IMR-90 (cell line): ENCODE measurements at regions not wholly inside any gene's neighbourhood (a gene's known extent, or its start where the extent isn't known, plus 50 kb on each side); places are given as distances from the start of the nearest gene placed in this dataset.

ENCODE experiments used
- ATAC-seq: fragments of 200-7000 bp; cut with Tn5 transposase; 2 replicates; pipeline ENCODE4 v1.9.1; 2020; ENCODE audit warnings: low read depth, mild to moderate bottlenecking, moderate library complexity
- BruUV-seq: library from RNA; stranded (reverse); fragments of 400-500 nt; replicated peaks from 2 replicates; lab custom pipeline; 2021; lab: Mats Ljungman, UMichigan
- CTCF ChIA-PET: fragments of 300-600 bp; formaldehyde crosslinking; extraction: SDS; loops from one replicate; lab custom pipeline; 2021; ENCODE audit warnings: antibody characterized with exemption; lab: Yijun Ruan, JAX
- POLR2A ChIA-PET: fragments of 300-600 bp; sonication (Branson Sonifier 250); formaldehyde crosslinking; loops from one replicate; lab custom pipeline; 2022; ENCODE audit warnings: antibody characterized with exemption; ENCODE audit not compliant: unreplicated experiment; lab: Charles Lee
- DNase-seq: peaks from one replicate; pipeline ENCODE4 v3.0.0; 2013
- H2AFZ ChIP-seq: replicated peaks from 2 replicates; pipeline ENCODE3; 2013; ENCODE audit warnings: low read length, mild to moderate bottlenecking; ENCODE audit not compliant: poor library complexity
- H2AK5ac ChIP-seq: 2 replicates; pipeline ENCODE4 v1.6.1; 2013; ENCODE audit warnings: low read depth, low read length, inconsistent platforms
- H2AK9ac ChIP-seq: replicated peaks from 2 replicates; pipeline ENCODE3; 2013; ENCODE audit warnings: mild to moderate bottlenecking, low read depth, low read length, moderate library complexity; ENCODE audit not compliant: poor library complexity
- H2BK120ac ChIP-seq: 2 replicates; pipeline ENCODE4 v1.6.1; 2013; ENCODE audit warnings: low read depth, low read length, inconsistent platforms
- H2BK15ac ChIP-seq: 3 replicates; pipeline ENCODE4 v1.6.1; 2013; ENCODE audit warnings: low read depth, low read length, inconsistent platforms
- H2BK20ac ChIP-seq: 2 replicates; pipeline ENCODE4 v1.6.1; 2013; ENCODE audit warnings: low read depth, mild to moderate bottlenecking, inconsistent platforms, low read length, moderate library complexity
- H2BK5ac ChIP-seq: 2 replicates; pipeline ENCODE4 v1.6.1; 2013; ENCODE audit warnings: mild to moderate bottlenecking, low read depth, low read length, inconsistent platforms; ENCODE audit not compliant: poor library complexity, severe bottlenecking
- H3K14ac ChIP-seq: replicated peaks from 2 replicates; pipeline ENCODE4 v1.6.1; 2013; ENCODE audit warnings: low read depth, low read length, inconsistent platforms
- H3K18ac ChIP-seq: 2 replicates; pipeline ENCODE4 v1.6.1; 2013; ENCODE audit warnings: low read depth, low read length, control low read depth
- H3K23ac ChIP-seq: 2 replicates; pipeline ENCODE4 v1.6.1; 2013; ENCODE audit warnings: low read depth, low read length, inconsistent platforms
- H3K27ac ChIP-seq: 2 replicates; pipeline ENCODE4 v1.5.1; 2013; ENCODE audit warnings: mild to moderate bottlenecking, control low read depth, low read length; ENCODE audit not compliant: insufficient read depth
- H3K27me3 ChIP-seq: 2 replicates; pipeline ENCODE4 v1.6.1; 2013; ENCODE audit warnings: low read length; ENCODE audit not compliant: control insufficient read depth, insufficient read depth
- H3K36me3 ChIP-seq: 2 replicates; pipeline ENCODE4 v1.6.1; 2013; ENCODE audit warnings: low read length, mixed read lengths; ENCODE audit not compliant: control insufficient read depth, insufficient read depth
- H3K4ac ChIP-seq: 2 replicates; pipeline ENCODE4 v1.6.1; 2013; ENCODE audit warnings: low read depth, low read length, inconsistent platforms
- H3K4me1 ChIP-seq: 2 replicates; pipeline ENCODE4 v1.6.1; 2013; ENCODE audit warnings: low read length, mixed read lengths; ENCODE audit not compliant: control insufficient read depth, insufficient read depth
- H3K4me2 ChIP-seq: 2 replicates; pipeline ENCODE4 v1.6.1; 2013; ENCODE audit warnings: low read depth, mild to moderate bottlenecking, control low read depth, low read length, moderate library complexity
- H3K4me3 ChIP-seq: 2 replicates; pipeline ENCODE4 v1.5.1; 2013; ENCODE audit warnings: low read depth, mild to moderate bottlenecking, control low read depth, low read length, moderate library complexity; ENCODE audit not compliant: insufficient read depth
- H3K56ac ChIP-seq: 2 replicates; pipeline ENCODE4 v1.6.1; 2013; ENCODE audit warnings: low read length, inconsistent platforms; ENCODE audit not compliant: insufficient read depth; ENCODE audit errors: extremely low read depth
- H3K79me1 ChIP-seq, 2 experiments: 2 replicates each; pipeline ENCODE4 v1.6.1; 2013; ENCODE audit warnings: low read length in 2 of 2, inconsistent platforms in 1 of 2, low read depth in 1 of 2
- H3K9ac ChIP-seq: 2 replicates; pipeline ENCODE4 v1.6.1; 2013; ENCODE audit warnings: low read depth, low read length, control low read depth
- H3K9me1 ChIP-seq: 2 replicates; pipeline ENCODE4 v1.6.1; 2013; ENCODE audit warnings: low read length, inconsistent platforms; ENCODE audit not compliant: insufficient read depth
- H3K9me3 ChIP-seq: 2 replicates; pipeline ENCODE4 v1.6.1; 2013; ENCODE audit warnings: low read length; ENCODE audit not compliant: control insufficient read depth, insufficient read depth
- H4K20me1 ChIP-seq: 2 replicates; pipeline ENCODE4 v1.6.1; 2013; ENCODE audit warnings: low read length, inconsistent platforms; ENCODE audit not compliant: insufficient read depth
- H4K5ac ChIP-seq: 2 replicates; pipeline ENCODE4 v1.6.1; 2013; ENCODE audit warnings: mild to moderate bottlenecking, low read depth, low read length, control low read depth
- H4K8ac ChIP-seq, 2 experiments: 2 replicates each; pipeline ENCODE4 v1.6.1; 2013; ENCODE audit warnings: low read depth in 2 of 2, low read length in 2 of 2, control low read depth in 1 of 2, inconsistent platforms in 1 of 2
- H4K91ac ChIP-seq: 2 replicates; pipeline ENCODE4 v1.6.1; 2013; ENCODE audit warnings: low read depth, low read length, inconsistent platforms; ENCODE audit not compliant: insufficient read depth
- MAFK ChIP-seq: IDR thresholded peaks from 2 replicates; pipeline ENCODE4 v1.6.1; 2012; ENCODE audit warnings: low read depth, low read length, improper control_type of control experiment
- MAZ ChIP-seq: IDR thresholded peaks from 2 replicates; pipeline ENCODE4 v1.6.1; 2012; ENCODE audit warnings: low read depth, mild to moderate bottlenecking, low read length, improper control_type of control experiment, moderate library complexity, borderline replicate concordance
- RAD21 ChIP-seq: IDR thresholded peaks from 2 replicates; pipeline ENCODE4 v1.6.1; 2012; ENCODE audit warnings: low read length, improper control_type of control experiment
- RFX5 ChIP-seq: IDR thresholded peaks from 2 replicates; pipeline ENCODE4 v1.8.0; 2012; ENCODE audit warnings: low read depth, mild to moderate bottlenecking, low read length, moderate library complexity
- WGBS, 2 experiments: methylation state at CpG; one replicate each; pipeline versions ENCODE4 v1.1.5 to v1.1.7; 2013; ENCODE audit warnings: missing lambda C conversion rate in 2 of 2; ENCODE audit not compliant: insufficient read length in 1 of 2; ENCODE audit errors: extremely low coverage in 2 of 2; 5-methylcytosine and 5-hydroxymethylcytosine counted together
- dilution Hi-C: fragments of 300-500 bp; cut with HindIII; formaldehyde crosslinking; loops from one replicate; pipeline ENCODE4 v1.14.3; 2018; ENCODE audit warnings: low sequenced_read_pairs; ENCODE audit not compliant: unreplicated experiment
- in situ Hi-C: fragments of 300-500 bp; cut with MboI; formaldehyde crosslinking; loops from 3 replicates; pipeline ENCODE4 v1.14.3; 2019; ENCODE audit warnings: low sequenced_read_pairs, inconsistent platforms, mixed read lengths
- intact Hi-C: fragments of 100-400 bp; cut with micrococcal nuclease; formaldehyde crosslinking; loops from 2 replicates; pipeline ENCODE4 v1.10.0; 2022

GRCh38 chr3:177740254-177740653 lies 543.0 kb upstream of the TBL1XR1 start:
- Histone ChIP-seq H2BK120ac (peak overlapping the region; percentile 33; the same call in 1 of the 2 replicates), H4K20me1 (no peaks in the 10 kb centered on the region), H2AFZ (no peak overlapping the region), H3K4me3 (no peak overlapping the region), H3K9ac (no peak overlapping the region), H3K4ac (peak overlapping the region; percentile 20; the same call in 1 of the 2 replicates), H3K36me3 (no peaks in the 10 kb centered on the region), H4K5ac (no peak overlapping the region), H3K9me3 (no peaks in the 10 kb centered on the region), H3K27me3 (no peaks in the 10 kb centered on the region), H2BK20ac (peak overlapping the region; percentile 44; the same call in 1 of the 2 replicates), H3K23ac (no peak overlapping the region), H4K91ac (0 out of 2 replicates have a peak overlapping the region, but pooled peaks have one; percentile 1), H3K9me1 (peaks cover 6% of the 10 kb centered on the region; the same call in 1 of the 2 replicates), H3K27ac (no peak overlapping the region), H3K56ac (no peak overlapping the region), H3K18ac (no peak overlapping the region), H3K14ac (no peak overlapping the region), H4K8ac (no peak overlapping the region), H2BK15ac (peak overlapping the region; percentile 2; the same call in 1 of the 3 replicates), H3K79me1 (no peaks in the 10 kb centered on the region), H2AK9ac (no peak overlapping the region), H2BK5ac (no peak overlapping the region), H3K4me2 (no peak overlapping the region), H2AK5ac (peak overlapping the region; percentile 71; the same call in 1 of the 2 replicates), H3K4me1 (peaks cover 7% of the 10 kb centered on the region)
- intact Hi-C loops = no loop called here
- DNase-seq = no peak
- no peak for TF ChIP-seq RFX5
- no peak for TF ChIP-seq MAFK
- no peak for TF ChIP-seq MAZ
- TF ChIP-seq RAD21 = no peak
- dilution Hi-C loops = no loop called here
- in situ Hi-C loops = no loop called here
- 63 to 100% methylated on average over 1 to 2 of the region's 3 CpGs for WGBS, 2 experiments
- ChIA-PET CTCF (no interaction called here), POLR2A (no interaction called here)
- no TSS peak for BruUV-seq
- ATAC-seq = no peak
